NCI-H748 (cell line): ENCODE measurements at regions not wholly inside any gene's neighbourhood (a gene's known extent, or its start where the extent isn't known, plus 50 kb on each side); places are given as distances from the start of the nearest gene placed in this dataset.

Experiments
- DNase-seq: peaks from one replicate; lab custom pipeline; 2025; ENCODE audit not compliant: unreplicated experiment; lab: John Stamatoyannopoulos, UW

DNA sequence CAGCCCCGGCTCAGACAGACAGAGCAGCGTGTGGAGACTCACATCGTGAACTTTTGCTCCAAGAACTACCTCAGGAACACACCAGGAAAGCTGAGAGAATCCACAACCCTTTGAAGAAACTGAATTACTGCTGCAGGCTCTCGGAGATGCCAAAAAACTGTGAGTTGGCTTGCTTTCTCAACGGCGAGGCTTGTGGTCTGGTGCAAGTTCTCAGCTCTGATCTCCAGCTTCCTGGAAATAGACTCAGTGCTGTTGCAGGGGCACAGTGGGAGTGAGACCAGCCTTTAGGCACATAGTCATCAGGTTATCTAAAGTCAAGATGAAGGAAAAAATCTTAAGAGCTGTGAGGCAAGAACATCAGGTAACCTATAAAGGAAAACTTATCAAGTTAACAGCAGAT lies 273.7 kb upstream of the LRATD1 start:
- no peak for DNase-seq

DNA sequence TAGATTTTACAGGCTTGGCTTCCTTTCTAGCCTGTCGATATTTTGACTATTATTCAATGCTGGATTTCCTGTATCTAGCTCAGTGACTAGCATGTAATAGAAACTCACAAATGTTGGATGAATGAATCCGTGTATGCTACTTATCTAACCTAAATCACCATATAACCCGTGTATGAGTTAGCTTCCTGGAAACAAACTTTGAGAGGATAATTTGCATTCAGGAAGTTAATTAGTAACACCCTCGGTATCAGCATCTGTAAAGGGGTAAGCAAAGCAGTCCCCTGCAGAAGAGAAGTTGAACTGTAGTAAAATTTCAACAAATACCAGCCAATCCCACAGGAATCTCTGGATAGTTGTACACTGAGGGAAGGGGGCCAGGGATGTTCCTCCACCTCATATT lies 269.4 kb upstream of the LRATD1 start:
- DNase-seq, result no peak

DNA sequence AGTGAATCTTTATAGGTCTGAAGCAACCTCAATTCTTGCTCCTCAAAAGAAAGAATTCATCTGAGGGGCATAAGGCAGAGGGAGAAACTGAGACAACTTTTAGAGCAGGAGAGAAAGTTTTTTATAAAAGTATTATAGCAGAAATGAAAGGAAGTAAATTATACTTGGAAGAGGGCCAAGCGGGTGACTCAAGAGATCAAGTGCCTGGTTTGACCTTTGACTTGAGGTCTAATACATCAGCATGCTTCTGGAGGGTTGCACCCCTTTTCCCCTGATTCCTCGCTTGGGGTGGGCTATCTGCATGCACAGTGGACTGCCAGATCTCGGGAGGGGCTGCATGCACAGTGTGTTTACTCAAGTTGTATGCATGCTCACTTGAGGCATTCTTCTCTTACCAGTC lies 268.5 kb upstream of the LRATD1 start:
- no peak for DNase-seq

DNA sequence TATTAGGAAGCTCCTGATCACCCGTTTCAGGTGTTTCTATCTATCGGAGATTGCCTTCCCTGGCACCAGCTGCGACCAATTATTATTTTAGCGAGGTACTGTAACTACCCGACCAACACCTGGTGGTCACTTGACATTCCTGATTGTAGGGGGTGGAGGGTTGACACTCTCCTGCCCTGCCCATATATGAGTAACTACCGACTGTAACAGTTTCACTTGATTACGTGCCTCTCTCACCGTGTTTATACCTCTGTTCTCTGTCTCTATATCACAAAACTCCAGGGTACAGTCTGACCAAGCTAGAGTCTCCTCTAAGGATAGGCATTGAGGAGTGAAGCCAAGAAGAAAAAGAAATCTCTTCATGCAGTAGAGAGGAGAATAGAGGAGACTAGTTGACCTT lies 268.0 kb upstream of the LRATD1 start:
- peak; percentile 34 for DNase-seq

DNA sequence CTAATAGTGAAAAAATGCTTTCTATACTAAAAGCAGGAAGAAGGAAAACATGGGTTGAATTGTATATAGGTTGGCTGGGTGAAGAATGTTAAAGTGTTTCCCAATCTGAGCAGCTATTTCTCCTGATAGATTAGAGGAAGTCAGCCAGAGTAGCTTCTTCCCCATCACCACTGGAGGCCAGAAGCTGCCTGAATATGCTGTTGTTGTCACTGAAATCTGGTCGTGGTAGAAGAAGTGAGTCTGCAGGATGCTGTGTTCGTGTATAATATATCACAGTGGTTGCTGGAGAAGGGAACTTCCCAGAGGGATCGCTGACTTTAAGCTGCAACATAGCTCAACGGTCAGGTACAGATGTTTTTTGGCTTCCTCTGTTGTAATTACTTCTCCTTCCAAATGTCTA lies 247.5 kb upstream of the LRATD1 start:
- DNase-seq, result peak; percentile 3

DNA sequence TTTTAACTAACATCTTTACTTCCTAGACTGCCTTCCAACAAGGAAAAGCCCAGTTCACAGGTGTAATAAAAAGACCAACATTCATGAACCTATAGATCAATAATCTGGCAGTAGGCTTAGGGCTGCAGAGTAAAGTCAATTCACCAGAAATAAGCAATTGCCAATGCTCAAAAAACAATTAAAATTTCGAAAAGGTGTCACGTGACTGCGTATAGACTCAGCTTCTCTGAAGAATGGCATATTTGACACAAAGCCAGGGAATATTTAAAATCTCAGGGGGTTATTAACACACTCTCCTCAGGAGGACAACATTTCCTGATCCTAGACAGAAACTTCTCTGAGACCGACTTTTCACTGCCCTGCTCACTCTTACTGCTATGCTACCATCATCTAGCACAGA lies 245.2 kb upstream of the LRATD1 start:
- no peak for DNase-seq

DNA sequence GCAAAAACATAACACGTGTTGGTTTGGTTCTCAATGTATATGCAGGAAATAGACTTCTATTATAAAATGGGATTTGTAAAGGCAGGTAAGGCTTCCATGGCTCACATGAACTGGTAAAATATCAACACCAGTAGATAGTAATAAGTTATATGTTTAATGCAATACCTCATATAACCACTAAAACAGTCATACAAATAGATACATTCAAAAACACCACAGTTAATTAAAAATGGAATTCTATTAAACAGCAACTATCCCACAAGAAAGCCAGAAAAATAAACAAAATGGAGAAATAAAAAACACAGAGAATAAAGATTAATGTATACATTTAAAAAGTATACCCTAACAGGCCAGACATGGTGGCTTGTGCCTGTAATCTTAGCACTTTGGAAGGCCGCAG lies 243.8 kb upstream of the LRATD1 start:
- DNase-seq, result no peak

DNA sequence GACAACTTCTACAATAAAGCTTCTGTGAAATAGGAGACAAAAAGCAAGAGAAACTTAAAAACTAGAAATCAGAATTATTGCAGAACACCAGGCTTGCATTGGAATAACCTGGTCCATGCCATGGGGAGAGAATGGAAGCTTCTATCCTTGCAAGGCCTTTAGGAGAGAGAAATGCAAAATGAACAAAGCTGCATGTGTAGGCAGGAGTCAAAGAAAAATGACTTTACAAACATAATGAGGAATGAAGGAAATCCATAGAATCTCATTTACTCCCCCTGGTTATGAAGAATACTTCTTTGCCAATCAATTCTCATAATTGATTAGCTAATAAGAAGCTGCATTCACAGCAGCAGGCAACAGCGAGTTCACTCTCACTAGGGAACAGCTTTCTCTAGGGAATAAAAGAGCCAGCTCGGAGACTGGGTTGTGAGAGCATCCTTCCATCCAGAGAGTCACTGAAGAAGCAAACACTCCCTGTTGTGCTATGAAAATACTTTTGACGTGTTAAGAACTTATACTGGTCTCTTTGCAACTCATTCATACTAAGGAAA lies 235.9 kb upstream of the LRATD1 start:
- DNase-seq, result no peak

DNA sequence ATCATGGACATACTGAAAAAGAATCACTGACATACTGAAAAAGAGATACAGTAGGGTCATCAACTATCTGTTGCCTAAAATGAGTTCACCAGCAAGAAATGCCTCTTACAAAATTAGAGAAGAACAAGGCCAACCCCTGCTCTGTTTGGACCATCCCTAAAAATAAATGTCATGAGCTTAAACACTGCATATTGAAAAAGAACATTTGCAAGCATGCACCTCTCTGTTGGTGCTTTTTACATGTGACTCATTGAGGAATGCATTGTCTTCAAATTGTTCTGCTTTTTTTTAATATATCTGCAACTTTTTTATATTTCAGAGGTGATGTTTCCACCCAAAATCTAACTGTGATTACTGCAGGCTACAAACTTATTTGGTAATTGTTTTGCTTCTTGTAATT lies 233.9 kb upstream of the LRATD1 start:
- DNase-seq, result no peak

DNA sequence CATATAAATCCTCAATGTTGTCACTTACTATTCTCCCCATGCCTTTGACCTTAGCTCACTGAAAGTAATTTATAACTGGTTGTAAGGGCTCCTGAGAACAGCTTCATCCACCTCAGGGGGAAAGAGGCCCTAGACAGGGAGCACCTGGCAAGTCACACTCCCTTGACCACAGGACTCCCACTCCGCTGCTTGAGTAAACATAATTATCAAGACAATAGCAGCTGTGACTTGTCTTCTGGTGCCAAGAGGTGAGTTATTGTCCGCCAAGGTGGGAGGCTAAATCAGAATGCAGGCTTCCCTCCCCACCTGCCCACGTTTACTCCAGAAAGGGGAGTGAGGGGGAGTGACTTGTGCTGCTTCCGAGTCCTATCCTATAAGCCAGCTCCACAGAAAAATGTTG lies 230.6 kb upstream of the LRATD1 start:
- peak; percentile 99 for DNase-seq

DNA sequence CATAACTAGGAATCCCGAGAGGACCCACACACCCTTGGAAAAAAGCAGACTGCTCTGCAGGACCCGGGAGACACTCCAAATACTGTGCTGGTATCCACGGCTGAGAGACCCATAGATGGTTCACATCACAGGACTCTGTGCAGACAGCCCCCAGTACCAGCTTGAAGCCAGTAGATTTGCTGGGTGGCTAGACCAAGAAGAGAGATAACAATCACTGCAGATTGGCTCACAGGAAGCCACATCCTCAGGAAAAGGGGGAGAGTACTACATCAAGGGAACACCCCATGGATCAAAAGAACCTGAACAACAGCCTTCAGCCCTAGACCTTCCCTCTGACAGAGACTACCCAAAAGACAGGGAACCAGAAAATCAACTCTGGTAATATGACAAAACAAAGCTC lies 223.8 kb upstream of the LRATD1 start:
- DNase-seq, result no peak

DNA sequence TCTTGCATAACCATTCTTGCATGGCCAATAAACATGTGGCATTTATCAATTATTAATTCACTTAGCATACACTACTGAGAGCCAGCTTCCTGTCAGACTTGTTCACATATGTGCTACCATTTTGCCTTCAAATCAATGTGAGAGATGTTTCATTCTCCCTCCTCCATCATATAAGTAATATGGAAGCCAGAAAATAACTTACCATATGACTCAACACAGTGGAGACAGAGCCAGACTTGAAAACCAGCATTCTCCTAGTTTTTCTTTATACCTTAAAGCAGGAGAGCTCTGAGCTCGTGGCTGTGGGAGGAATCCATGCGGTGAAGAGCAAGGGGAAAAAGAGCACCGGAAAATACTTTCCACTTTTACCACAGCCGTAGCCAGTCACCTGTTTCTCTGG lies 215.0 kb upstream of the LRATD1 start:
- DNase-seq, result no peak

DNA sequence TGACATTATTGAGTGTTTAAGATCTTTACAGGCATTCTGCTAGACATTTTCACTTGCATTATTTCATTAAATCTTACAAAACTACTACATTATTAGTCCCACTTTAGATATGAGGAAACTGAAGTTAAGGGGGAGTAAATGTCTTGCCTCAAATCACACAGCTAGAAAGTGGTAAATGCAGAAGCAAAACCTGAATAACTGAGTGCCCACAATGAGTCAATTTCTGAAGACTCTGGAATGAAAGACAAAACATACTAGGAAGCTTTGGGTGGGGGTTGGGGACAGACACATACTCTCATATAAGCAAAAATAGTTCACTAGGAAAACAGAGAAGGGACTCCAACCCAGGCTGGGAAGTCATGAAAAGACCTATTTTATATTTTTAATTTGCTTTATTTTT lies 214.4 kb upstream of the LRATD1 start:
- DNase-seq, result no peak

DNA sequence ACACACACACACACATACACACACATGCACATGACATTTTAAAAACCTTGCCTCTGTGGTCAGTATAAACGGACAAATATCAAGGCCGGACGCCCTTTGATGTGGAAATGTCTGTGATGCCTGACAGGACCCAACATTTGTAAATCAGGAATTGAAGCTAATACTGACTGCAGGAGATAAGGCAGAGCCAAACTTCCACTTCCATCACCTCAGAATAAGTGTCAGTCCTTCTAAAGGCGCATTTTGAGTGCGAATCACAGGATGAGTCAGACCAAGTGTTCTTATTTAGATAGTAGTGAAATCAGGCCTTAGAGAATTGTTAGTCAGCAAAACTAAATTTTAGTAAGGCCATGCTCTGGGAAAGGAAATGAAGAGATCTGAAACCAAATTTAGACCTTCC lies 211.7 kb upstream of the LRATD1 start:
- no peak for DNase-seq

DNA sequence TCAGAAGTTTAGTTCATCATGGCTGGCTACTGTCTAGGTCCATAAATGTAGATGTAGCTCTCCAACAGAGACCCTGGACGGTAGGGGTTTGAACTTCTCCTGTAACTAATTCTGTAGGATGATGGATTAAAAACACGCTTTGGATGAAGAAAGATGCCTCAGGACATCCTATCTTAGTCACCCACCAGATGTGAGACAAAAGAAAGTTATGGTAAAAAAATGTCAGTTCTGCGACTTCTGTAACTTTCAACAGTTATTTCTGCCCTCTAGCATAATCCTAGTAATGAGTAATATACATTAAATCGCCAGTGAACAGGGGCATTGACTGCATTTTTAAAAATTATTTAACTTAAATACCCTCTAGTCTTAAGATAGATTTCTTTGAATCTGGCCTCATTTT lies 210.1 kb upstream of the LRATD1 start:
- DNase-seq, result no peak

DNA sequence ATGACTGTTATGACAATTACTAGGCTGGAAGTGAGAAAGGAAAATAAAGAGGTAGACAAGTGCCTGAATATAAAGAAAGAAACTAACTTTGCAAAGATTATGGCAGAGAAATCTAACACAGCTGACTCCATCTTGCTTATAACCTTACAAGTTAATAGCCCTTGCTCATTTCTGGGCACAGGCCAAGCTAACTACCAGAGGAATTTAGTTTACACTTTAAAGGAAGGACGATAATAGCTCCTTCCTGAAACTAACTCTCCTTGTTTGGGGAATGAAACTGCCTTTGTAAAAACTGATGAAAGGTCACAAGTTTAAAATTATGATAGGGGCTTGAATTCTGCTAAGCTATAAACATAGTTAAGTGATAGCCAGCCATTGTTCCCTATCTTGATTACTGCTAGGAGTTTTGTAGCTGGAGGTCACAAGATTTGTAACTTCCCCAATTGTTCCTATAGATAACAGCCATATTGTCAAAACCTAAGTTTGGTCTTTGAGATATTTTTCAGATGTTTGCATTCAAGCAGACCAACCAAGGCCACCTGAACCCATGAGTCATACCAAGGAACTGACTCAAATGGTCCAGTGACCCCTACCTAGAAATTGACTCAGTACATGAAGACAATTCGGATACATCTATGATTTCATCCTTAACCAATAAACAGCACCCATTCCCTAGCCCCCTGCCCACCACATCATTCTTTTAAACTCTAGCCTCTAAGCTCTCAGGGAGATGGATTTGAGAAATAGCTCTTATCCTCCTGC lies 209.2 kb upstream of the LRATD1 start:
- no peak for DNase-seq

DNA sequence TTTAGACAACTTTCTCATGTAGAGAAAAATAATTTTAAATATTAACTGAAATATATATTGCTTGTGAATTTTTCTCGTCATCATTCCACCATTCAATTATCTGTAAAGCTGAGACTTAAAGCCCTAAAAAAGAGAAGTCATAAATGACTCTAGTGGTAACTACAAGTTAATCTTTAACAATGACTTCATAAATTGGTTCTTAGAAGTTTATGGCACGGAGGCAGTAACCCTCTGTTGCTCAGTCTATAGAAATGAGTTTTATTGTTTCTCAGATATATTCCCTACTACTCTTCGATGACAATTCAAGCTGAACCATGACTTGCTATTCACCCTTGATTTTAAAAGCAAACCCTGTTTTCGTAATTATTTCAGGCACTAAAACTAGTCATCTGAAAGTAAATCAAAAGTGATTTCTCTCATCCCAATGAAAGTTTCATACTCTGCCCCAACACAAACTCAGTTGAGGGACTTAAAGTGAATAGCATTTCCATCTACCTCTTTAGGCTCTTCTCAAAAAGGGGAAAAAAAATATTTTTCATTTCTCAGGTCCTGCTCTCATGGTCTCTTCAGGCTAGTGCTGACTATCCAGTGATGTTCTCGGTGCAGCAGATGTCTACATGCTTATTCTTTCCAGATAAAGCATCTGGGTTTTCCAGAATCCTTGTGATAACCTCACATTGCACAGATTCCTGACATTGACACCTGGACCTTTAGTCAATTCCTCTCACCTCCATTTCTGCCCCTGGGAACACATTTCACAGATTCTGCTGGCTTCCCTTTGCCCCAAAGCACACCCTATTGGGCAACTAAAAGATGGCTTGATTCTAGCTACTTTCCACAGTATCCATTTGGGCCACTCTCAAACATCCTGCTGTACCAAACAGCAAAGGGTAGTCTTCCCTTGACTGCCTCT lies 207.8 kb upstream of the LRATD1 start:
- DNase-seq, result no peak

DNA sequence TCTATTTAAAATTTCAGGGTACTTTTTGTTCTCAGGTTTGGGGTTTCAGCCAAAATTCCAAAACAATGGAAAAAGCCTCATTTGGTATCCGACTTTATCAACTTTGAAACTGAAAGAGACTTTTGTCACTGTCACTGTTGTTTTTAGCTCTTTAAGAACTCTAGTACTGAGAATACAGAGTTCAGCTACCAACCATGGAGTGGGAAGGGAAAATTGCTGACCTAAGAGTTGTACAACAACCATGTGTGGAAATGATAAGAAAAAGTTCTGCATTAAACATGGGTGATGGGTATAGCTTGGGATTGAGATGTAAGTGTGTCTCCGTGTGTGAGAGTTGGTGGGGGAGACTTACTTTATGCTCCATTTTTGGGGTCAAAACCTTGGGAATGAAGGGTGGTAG lies 206.6 kb upstream of the LRATD1 start:
- DNase-seq, result no peak

DNA sequence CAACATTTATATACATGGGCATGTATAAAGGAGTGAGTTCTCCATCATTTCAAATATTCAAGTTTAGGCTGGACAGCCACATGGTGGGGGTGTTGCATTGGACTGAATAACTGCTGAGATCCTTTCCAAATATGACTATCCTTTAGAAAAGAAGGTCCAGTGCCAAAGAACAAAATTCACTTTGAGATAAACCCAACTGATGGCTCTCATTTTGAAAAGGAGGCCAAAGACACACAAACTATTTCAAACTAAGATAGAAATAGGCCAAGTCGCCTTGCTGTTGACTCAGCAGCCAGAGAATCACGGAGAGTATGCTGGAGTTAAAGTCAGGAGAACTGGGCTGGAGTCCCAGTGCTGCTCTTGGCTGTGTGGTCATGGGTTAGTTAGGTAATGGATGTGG lies 204.5 kb upstream of the LRATD1 start:
- DNase-seq, result no peak

DNA sequence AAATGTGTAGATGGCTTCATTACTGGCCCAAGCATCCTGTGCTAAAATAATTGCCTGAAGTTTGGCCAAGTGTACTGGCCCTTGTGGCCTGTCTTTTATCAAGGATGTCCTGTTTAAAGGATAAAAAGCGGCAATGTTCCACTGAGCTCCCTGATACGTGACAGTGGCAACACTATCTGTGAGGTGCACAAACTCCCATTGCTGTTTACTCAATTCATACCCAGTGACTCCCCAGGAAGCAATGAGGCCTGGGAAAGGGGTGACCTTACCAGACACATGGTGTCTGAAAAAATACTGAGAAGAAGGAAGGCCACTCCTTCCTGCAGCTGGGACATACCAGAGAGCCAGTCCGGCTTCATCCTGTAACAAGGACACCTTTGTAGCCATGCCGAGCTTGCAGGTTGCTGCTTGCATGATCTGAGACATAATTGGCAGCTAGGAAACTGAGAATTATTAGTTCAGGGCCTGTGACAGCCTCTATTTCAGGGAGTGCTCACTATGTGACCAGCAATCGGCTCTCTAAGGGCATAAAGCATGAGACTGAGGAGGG lies 198.5 kb upstream of the LRATD1 start:
- DNase-seq, result no peak

DNA sequence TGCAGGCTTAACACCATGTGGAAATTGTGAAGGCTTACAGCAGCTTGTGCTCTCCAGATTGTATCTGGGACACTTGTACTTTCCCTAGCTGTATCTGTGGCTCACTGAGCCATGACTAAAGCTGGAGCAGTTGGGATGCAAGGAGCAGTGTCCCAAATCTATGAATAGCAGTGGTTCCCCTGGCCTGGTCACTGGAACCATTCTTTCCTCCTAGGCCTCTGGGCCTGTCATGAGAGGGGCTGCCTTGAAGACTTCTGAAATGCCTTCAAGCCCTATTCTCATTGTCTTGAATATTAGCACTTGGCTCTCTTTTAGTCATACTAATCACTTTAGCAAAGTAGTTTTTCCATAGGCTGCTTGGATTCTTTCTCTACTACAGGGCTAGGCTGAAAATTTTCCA lies 186.8 kb upstream of the LRATD1 start:
- no peak for DNase-seq

DNA sequence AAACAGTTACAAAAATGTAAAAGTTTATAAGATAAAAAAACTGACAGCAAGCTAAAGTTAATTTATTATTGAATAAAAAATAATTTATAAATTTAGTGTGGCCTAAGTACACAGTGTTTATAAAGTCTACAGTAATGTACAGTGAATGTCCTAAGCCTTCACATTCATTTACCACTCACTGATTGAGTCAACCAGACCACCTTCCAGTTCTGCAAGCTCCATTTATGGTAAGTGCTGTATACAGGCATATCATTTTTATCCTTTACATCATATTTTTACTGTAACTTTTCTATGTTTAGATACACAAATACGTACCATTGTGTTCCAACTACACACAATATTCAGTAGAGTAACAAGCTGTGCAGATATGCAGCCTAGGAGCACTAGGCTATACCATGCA lies 184.2 kb upstream of the LRATD1 start:
- DNase-seq, result no peak
